RKO (cell line): ENCODE measurements at regions not wholly inside any gene's neighbourhood (a gene's known extent, or its start where the extent isn't known, plus 50 kb on each side); places are given as distances from the start of the nearest gene placed in this dataset.

ENCODE experiments used
- DNase-seq: peaks from one replicate; pipeline ENCODE4 v3.0.0-alpha.2; 2016; ENCODE audit warnings: low spot score

DNA sequence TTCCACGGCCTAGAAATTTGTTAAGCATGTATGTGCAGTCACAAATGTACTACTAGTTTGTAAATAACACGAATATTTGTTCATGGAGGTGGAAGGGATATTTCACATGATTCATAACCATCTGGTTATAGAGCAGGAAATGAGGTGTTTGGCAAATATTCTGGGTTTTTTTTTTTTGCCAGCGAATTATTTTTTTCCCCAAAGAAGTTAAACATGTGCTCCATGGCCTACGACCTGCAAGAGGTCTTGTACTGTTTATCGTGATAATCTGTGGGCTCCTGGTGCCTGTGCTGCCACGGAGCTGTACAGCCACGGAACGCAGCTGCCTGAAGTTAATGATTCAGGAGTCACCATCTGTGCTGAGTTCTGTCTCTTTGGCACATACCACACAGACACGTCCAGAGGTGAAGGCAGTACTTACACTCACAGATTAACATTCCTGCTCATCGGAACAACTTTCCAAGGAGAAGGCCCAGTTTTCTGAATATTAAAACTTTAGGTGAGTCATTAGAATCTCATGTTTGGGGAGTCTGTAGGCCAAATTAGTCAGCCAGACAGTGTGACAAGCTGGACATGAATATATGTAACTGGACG, 156.3 kb downstream of the TMX1 start:
- DNase-seq = peak; percentile 99

DNA sequence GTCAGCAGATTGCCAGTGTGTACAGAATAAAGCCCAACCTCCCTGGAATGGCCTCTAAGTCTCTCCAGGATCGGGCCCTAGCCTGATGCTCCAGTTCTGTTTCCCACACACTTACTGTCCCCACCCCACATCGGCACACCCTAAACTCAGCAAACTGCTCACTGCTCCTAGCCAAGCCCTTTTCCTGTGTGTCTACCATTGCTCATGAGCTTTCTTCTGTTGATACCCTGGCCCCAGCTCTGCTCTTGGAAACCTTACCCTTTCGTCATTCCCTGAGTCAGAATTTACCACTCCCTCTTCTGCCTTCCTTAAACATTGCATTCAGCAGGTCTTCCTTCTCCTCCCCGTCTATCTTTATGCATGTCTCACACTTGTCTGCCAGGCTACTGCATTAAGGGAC, 158.9 kb downstream of the TMX1 start:
- peak; percentile 100 for DNase-seq

GRCh38 chr14:51400139-51400538, 160.1 kb downstream of the TMX1 start:
- DNase-seq = no peak

DNA sequence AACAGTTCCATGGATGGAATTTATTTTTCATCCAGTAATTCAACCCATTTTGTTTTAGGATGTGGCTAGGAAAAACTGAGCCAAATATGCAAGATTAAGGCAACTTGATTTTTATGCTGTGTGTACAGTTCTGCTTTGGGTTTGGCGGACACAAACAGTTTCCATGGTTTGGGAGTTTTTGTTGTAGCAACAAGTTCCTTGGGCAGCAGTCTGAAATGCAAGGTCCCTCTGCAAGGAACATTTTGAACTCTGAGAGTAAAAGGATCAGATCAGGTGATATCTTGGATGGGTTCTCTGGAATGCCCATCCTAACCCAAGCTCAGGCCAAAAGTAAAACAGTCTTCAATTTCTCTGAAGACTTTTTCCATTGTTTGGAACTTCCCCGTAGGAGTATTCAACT, 161.2 kb downstream of the TMX1 start:
- no peak for DNase-seq

- no peak for DNase-seq
Measured at GRCh38 chr14:51401756-51402155, 161.7 kb downstream of the TMX1 start.

DNA sequence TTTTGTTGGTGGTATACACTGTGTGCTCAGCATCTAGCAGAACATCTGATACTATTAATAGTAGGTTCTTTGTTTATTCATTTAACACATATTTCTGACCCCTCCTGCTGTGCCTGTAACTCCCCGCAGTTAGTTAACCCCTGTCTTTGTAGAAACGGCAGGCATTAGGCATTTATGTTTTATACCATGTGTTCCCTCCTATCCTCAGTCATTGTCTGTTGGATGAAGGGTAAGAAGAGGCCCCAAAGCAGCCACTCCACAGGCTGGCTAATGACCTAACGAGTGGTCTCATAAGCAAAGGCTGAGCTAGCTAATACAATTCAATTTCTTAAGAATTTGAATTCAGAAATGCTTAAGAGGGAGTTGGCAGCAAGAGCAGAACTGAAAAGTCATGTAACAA, 170.8 kb downstream of the TMX1 start:
- no peak for DNase-seq

DNA sequence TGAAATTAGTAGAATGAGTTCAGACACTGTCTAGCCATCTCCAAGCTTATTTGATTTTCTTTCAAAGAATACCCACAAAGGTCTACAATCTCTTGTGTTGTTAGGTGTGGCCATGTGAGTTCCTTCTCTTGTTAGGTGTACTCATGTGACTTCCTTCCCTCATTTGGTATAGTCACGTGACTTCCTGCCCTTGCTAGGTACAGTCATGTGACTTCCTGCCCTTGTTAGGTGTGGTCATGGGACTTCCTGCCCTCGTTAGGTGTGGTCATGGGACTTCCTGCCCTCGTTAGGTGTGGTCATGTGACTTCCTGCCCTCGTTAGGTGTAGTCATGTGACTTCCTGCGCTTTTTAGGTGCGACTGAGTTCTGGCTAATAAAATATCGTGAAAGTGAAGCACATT, 179.6 kb downstream of the TMX1 start:
- DNase-seq = peak; percentile 25

DNA sequence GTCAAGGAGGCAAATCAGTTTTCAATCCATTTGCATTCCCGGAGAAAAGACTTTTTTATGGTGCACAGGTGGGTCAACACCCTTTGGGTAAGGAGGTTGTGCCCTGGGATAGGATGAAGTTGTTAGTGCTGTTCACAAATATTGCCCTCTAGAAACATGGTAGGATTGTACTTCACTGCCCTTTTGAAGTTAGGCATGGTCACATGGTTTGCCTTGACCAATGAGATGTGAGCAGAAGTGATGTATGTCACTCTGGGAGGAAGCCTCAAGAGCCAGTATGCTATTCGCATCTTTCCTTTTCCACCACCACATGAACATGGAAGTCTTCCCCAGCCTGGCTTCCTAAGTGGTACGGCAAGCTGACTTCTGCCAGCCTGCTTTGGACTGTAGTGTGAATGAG, 182.7 kb downstream of the TMX1 start:
- no peak for DNase-seq

DNA sequence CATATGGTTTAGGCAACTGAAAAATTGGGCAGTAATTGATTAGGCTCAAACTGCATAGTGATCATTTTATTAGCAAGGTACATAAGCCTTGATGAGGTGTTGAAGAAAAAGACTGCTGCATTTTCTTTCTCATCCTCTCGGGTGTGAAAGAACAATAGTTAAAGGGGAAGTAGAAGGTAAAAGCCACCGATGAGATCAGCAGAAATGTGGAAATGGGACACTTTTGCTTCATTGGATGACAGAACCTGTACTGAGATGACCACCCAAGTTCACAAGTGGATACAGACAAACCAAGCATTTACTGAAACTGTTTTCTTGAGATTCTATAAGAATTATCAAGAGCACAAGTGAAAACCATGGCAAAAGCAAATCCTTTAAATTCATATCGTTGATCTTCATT, 184.0 kb downstream of the TMX1 start:
- no peak for DNase-seq

DNA sequence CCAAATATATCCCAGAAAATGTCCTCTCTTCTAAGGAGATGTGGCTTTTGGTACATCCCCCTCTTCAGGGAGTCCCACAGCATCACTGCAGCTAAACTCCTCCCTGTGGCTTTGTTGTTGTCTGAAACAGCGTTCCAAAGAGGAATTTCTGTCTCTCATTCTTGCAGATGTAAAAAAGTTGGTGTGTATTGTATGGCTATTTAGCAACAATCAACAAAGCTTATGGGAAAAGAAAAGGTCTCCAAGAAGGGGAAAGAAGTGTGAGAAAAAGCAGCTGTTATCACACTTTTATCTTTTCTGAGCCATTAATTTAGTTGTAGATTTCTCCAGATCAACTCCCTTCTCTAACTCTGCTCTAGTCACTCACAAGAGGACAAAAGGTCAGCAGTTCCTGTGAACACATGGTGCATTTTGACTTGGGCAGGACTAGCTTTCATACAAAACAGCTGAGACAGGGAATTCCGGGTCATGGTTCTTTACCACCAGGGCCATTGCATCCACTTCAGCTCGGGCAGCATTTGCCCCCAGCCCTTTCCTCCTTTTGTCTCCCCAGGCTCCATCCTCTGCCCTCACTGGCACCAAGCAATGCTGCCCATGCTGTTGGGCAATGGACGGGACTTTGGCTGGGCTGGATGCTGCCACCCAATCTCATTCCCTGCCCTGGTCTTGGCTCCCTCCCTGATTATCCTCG, 184.7 kb downstream of the TMX1 start:
- no peak for DNase-seq

DNA sequence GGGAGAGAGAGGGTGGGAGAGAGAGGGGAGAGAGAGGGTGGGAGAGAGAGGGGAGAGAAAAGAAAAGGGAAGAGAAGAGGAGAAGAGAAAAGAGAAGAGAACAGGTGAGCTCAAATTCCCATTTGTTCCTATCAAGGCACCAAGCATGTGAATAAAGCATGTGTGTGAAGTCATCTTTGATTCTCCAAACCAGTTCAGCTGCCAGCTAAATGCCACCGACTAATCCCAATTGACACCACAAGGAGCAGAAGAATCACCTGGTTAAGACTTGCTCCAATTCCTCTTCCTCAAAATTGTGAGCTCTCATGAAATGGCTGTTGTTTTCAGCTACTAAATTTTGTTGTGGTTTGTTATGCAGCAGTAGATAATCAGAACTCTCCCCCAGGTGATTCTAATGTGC, 188.9 kb downstream of the TMX1 start:
- DNase-seq = no peak

GRCh38 chr14:51430079-51430478, 190.0 kb downstream of the TMX1 start:
- DNase-seq = no peak

GRCh38 chr14:51430633-51431032, 190.6 kb downstream of the TMX1 start:
- no peak for DNase-seq

DNA sequence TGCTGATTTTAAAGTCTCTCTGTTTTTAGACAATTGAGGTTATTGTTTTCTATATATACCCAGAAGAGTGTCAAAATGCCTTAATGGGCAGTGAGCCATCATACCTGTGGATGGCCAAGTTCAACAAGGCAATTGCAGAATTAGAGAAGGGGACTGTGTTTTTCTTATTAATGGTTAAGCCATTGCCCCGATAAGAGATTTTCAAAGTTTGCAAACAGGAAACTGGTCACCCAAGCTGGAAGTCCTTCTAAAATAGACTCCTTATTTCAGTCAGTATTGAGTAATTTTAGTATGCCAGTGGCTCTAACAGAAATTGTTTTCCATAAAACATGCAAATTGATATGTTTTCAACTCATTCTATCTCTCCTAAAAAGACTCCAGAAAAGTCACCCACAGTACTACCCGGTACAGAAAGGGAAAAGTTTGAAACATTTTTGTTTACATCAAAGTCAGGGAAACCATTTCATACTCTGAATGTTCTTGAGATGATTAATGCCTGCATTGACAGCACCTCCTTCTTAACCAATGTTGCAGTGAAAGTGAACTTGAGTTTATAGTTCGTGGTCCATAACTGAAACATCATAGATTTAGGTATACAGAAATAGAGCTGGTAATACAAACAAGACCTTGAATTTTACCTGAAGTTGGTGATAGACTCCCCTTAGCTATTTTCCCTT, 191.1 kb downstream of the TMX1 start:
- no peak for DNase-seq

DNA sequence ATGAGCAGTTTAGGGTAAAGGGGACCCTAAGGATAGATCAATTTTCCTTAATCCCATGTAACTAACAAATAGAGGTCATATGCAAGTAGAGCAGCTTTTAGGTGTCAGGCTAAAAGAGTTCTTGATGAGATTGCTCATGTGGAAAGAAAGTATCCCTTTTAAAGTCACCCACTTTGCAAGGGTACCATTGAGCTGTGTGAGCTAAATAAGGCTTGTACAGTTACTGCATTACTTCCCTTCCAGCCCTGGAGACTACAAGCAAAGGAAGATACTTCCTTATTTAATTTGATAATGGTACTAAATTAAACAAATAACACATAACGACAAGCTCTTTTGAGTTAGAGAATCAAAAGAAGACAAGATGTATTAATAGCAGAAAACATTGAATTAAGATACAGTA, 191.7 kb downstream of the TMX1 start:
- no peak for DNase-seq

- no peak for DNase-seq
Measured at GRCh38 chr14:51432302-51432948, 192.4 kb downstream of the TMX1 start.

DNA sequence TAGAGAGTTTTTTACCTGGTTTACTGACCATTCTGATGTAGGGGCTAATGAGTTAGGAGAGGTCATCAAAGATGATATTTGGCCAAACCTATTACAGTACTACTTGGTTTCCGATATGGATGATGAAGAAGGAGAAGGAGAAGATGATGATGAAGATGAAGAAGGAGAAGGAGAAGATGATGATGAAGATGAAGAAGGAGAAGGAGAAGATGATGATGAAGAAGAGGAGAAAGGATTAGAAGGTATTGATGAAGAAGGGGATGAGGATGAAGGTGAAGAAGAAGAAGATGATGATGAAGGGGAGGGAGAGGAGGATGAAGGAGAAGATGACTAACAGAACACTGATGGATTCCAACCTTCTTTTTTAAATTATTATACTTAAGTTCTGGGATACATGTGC, 196.6 kb downstream of the TMX1 start:
- DNase-seq = no peak

- DNase-seq = no peak
Measured at GRCh38 chr14:51439896-51440295, 199.8 kb downstream of the TMX1 start.

DNA sequence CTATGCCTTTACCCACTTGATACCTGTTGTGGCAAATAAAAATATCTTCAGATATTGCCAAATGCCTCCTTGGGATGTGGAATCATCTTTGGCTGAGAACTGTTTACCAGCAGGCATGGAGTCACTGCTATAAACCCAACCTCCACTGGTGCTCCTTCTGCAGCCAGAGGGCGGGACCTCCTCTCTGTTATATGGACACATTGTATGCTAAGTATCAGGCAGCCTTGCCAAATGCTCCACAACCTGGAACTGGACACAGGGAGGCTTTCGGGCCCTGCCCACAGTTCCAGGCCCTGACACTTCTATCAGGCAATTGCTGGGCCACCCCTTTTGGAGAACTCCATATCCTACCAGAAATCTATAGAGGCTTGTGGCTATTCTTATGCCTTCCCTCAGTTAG, 201.0 kb downstream of the TMX1 start:
- no peak for DNase-seq

DNA sequence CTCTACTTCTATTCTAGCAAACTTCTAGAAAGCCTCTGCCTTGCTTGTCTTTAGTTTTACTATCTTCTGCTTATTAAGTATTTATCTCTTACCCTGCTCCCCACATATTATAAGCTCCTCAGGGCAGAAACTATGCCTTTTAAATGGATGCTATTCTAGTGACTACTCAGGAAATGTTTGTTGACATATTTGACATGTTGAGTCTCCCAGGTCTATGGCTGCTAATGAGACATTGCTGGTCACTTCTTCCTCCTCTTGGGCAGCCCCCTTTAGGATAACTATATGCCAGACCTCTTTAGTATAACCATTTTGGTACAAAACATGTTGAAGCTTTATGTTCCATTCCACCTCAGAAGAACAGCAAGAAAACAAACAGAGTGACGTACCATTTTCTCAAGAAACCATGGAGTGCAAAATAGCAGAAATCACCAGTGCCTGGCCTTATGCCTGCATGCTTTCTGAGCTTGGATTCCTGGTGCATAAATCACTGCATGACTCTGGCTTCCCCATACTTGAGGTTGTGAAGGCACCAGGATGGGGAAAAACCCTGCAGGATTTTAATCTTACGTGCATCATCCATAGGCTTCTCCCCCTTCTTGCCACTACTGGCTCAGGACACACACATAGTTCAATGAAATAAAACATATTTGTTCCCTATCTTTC, 202.6 kb downstream of the TMX1 start:
- DNase-seq = peak; percentile 90

DNA sequence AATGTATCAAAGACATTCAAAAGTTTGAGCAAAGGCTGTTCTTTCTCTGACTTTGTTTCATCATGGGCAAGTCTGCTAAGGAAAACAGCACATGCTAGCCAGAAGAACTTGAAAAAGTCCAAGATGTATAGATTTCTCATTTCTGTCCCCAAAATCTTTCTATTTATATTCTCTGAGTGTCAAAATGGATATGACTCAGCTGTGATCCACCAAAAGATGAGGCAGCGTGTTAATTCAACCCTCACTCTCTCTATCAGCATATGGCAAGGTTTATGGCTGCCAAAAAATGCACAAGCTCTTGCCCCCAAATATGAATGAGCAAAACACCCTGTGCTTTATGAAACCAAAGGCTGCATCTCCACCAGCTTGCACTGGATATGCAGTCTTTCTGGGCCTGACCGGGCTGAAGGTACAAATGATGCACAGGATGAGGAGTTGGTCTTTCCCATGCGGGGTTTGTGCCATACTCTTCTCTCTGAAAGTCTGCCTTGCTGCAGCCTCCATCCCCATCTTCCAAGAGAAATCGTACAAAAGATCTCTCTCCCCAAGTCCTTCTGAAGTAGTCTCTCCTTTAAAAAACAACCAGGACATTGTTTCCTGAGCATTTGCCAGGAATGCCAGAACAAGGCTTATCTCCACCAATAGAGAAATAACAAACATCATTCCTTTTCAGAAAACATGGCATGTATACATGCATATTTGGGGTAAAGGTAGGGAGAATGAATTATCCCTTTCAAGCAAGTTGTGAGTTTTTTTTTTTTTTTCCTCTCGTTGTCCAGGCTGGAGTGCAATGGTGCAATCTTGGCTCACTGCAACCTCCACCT, 203.4 kb downstream of the TMX1 start:
- DNase-seq = peak; percentile 73
